ENCODE measurements at regions not wholly inside any gene's neighbourhood (a gene's known extent, or its start where the extent isn't known, plus 50 kb on each side); places are given as distances from the start of the nearest gene placed in this dataset.
"Not testable (repeated sequence)": the region's sequence is repeated elsewhere in the genome, so short reads cannot be mapped to it uniquely, and the experiment has no call there.

- 49 to 73% methylated on average over 2 to 4 of the region's 4 CpGs for WGBS, 2 donors (ENCODE audit: low coverage in 1 of 2)
- Histone ChIP-seq H3K27me3 (no peaks in the 10 kb centered on the region), H3K4me3 (no peak overlapping the region), H3K27ac (peak overlapping the region in 2 of 4 donors; percentile 27 to 37), H3K9me3 (no peaks in the 10 kb centered on the region), H3K36me3 (no peaks in the 10 kb centered on the region), H3K4me1 (peaks cover 0 to 12% (median 2%) of the 10 kb centered on the region in 4 donors)
- intact Hi-C loops (cut with DNase I; ENCODE audit: low total_unique reads) = no loop called here
- in situ Hi-C loops (cut with MboI; ENCODE audit: low pct_ligation_motif_present in 1 of 4, low pct_unique_long_range_greater_than_20kb in 1 of 4, low sequenced_read_pairs in 3 of 4) = no loop called here
- no peak for TF ChIP-seq POLR2A (IDR thresholded peaks at IDR 0.05)
- TF ChIP-seq POLR2AphosphoS5 (IDR thresholded peaks at IDR 0.05) = no peak
- no peak for TF ChIP-seq EP300 (IDR thresholded peaks at IDR 0.05; ENCODE audit: low read depth)
- TF ChIP-seq CTCF (IDR thresholded peaks at IDR 0.05) = no peak
- DNase-seq = no peak
Observed at GRCh38 chr3:27556887-27557286, 72.7 kb upstream of the SLC4A7 start.

GRCh38 chr3:27554706-27555105 lies 70.5 kb upstream of the SLC4A7 start:
- WGBS, 2 donors (ENCODE audit: low coverage in 1 of 2) = 52 to 67% methylated on average over 2 of the region's 2 CpGs
- no peaks in the 10 kb centered on the region for H3K9me3 ChIP-seq
- in situ Hi-C loops (cut with MboI; ENCODE audit: low pct_ligation_motif_present in 1 of 4, low pct_unique_long_range_greater_than_20kb in 1 of 4, low sequenced_read_pairs in 3 of 4) = no loop called here

GRCh38 chr3:27553886-27554540 lies 69.8 kb upstream of the SLC4A7 start:
- no peak overlapping the region for H3K27ac ChIP-seq
- intact Hi-C loops (cut with DNase I; ENCODE audit: low total_unique reads) = no loop called here

More at GRCh38 chr3:27554706-27555105, 70.5 kb upstream of the SLC4A7 start:
- Histone ChIP-seq H3K27ac (no peak overlapping the region), H3K27me3 (no peaks in the 10 kb centered on the region), H3K4me1 (peaks cover 0 to 12% (median 0%) of the 10 kb centered on the region in 4 donors), H3K4me3 (no peak overlapping the region), H3K36me3 (no peaks in the 10 kb centered on the region)
- TF ChIP-seq POLR2AphosphoS5 (IDR thresholded peaks at IDR 0.05) = no peak
- no peak for TF ChIP-seq EP300 (IDR thresholded peaks at IDR 0.05; ENCODE audit: low read depth)
- no peak for TF ChIP-seq CTCF (IDR thresholded peaks at IDR 0.05)
- TF ChIP-seq POLR2A (IDR thresholded peaks at IDR 0.05) = no peak
- no peak for DNase-seq
- intact Hi-C loops (cut with DNase I; ENCODE audit: low total_unique reads) = no loop called here

GRCh38 chr3:27552708-27553107 lies 68.5 kb upstream of the SLC4A7 start:
- DNase-seq; H3K4me3 ChIP-seq; H3K4me1 ChIP-seq; H3K27me3 ChIP-seq; H3K36me3 ChIP-seq; H3K27ac ChIP-seq; intact Hi-C loops (cut with DNase I; ENCODE audit: low total_unique reads); in situ Hi-C loops (cut with MboI; ENCODE audit: low pct_ligation_motif_present in 1 of 4, low pct_unique_long_range_greater_than_20kb in 1 of 4, low sequenced_read_pairs in 3 of 4); H3K9me3 ChIP-seq: not testable (repeated sequence)
- 83% methylated on average over 1 to 5 of the region's 5 CpGs for WGBS, 2 donors (ENCODE audit: low coverage in 1 of 2)

More at GRCh38 chr3:27553886-27554540, 69.8 kb upstream of the SLC4A7 start:
- no peaks in the 10 kb centered on the region for H3K27me3 ChIP-seq
- H3K36me3 ChIP-seq = no peaks in the 10 kb centered on the region
- WGBS, 2 donors (ENCODE audit: low coverage in 1 of 2) = 88% methylated on average over 2 of the region's 2 CpGs
- TF ChIP-seq EP300 (IDR thresholded peaks at IDR 0.05; ENCODE audit: low read depth) (no peak), POLR2AphosphoS5 (IDR thresholded peaks at IDR 0.05) (no peak), POLR2A (IDR thresholded peaks at IDR 0.05) (no peak), CTCF (IDR thresholded peaks at IDR 0.05) (no peak)
- in situ Hi-C loops (cut with MboI; ENCODE audit: low pct_ligation_motif_present in 1 of 4, low pct_unique_long_range_greater_than_20kb in 1 of 4, low sequenced_read_pairs in 3 of 4) = no loop called here
- DNase-seq = no peak
- H3K4me1 ChIP-seq = peaks cover 0 to 6% (median 0%) of the 10 kb centered on the region in 4 donors
- H3K4me3 ChIP-seq = no peak overlapping the region
- H3K9me3 ChIP-seq = no peaks in the 10 kb centered on the region

GRCh38 chr3:27551413-27551812 lies 67.2 kb upstream of the SLC4A7 start:
- in situ Hi-C loops (cut with MboI; ENCODE audit: low pct_ligation_motif_present in 1 of 4, low pct_unique_long_range_greater_than_20kb in 1 of 4, low sequenced_read_pairs in 3 of 4); H3K4me3 ChIP-seq; H3K36me3 ChIP-seq; H3K27ac ChIP-seq; DNase-seq; H3K27me3 ChIP-seq; H3K9me3 ChIP-seq; intact Hi-C loops (cut with DNase I; ENCODE audit: low total_unique reads); H3K4me1 ChIP-seq: not testable (repeated sequence)
- WGBS, 2 donors (ENCODE audit: low coverage in 1 of 2) = 85% methylated on average over 4 of the region's 4 CpGs; no CpG with 5 or more reads in 1 of the 2 donors

Measured in transverse colon (tissue), 4 donors.